GM12892 (cell line): ENCODE measurements at regions not wholly inside any gene's neighbourhood (a gene's known extent, or its start where the extent isn't known, plus 50 kb on each side); places are given as distances from the start of the nearest gene placed in this dataset.
"Not testable (repeated sequence)": the region's sequence is repeated elsewhere in the genome, so short reads cannot be mapped to it uniquely, and the experiment has no call there.

Experiments used
- POLR2A ChIP-seq: IDR thresholded peaks from 2 replicates; pipeline ENCODE4 v1.6.1; 2011; ENCODE audit warnings: low read depth, low read length, control low read depth
- POLR2AphosphoS5 ChIP-seq: IDR thresholded peaks from 2 replicates; pipeline ENCODE4 v1.6.1; 2011; ENCODE audit warnings: low read depth, low read length, control low read depth

DNA sequence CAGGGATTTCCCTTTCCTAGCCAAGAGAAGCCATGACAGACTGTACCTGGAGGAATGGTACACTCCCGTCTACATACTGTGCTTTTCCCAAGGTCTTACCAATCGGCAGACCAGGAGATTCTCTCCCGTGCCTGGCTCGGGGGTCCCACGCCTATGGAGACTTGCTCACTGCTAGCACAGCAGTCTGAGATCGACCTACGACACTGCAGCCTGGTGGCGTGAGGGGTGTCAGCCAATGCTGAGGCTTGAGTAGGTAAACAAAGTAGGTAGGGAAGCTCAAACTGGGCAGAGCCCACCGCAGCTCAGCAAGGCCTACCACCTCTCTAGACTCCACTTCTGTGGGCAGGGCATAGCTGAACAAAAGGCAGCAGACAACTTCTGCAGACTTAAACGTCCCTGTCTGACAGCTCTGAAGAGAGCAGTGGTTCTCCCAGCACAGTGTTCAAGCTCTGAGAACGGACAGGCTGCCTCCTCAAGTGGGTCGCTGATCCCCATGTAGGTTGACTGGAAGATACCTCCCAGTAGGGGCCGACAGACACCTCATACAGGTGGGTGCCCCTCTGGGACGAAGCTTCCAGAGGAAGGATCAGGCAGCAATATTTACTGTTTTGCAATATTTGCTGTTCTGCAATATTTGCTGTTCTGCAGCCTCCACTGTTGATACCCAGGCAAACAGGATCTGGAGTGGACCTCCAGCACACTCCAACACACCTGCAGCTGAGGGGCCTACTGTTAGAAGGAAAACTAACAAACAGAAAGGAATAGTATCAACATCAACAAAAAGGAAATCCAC, 270.4 kb upstream of the TLE3 start:
- TF ChIP-seq POLR2A, POLR2AphosphoS5: not testable (repeated sequence)
